GM19463 (cell line): ENCODE measurements at regions not wholly inside any gene's neighbourhood (a gene's known extent, or its start where the extent isn't known, plus 50 kb on each side); places are given as distances from the start of the nearest gene placed in this dataset.

Source experiments
- ATAC-seq: cut with Tn5 transposase; IDR thresholded peaks from one replicate; pipeline ENCODE4 v1.9.1; 2021; ENCODE audit warnings: mild to moderate bottlenecking, moderate library complexity; ENCODE audit not compliant: unreplicated experiment

DNA sequence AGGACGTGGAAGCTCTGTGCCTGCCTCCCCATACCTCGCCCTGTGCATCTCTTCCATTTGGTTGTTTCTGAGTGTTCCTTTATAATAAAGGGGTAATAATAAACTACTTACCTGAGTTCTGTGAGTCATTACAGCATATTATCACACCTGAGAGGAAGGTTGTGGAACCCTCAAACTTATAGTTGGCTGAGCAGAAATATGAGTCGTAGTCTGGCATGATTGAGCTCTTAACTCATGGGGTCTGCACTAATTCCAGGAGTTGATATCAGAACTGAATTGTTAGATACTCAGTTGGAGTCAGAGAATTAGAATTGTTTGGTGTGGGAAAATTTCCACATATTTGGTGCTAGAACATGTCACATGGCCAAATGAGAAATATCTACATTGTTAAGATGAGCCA, 52.4 kb upstream of the HTR2A start:
- no peak for ATAC-seq

DNA sequence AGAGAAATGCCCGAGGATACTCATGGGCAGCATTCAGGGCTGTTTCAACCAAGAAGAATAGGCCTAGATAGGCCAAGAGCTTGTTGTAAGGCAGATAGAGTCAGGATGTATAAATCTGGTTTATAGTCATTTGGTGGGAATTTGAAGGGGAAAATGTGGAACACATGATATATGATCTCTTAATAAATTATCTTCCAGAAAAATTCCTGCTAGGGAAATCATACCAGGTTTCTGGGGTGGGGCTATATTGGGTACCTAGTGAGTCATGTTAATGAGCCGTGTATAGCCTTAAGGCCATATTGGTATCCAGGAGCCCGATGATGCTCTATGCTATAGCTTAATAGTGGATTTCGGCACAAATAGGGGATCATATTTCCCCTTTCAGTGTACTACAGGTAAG, 51.5 kb upstream of the HTR2A start:
- ATAC-seq = no peak

GRCh38 chr13:46947425-46948191, 50.8 kb upstream of the HTR2A start:
- no peak for ATAC-seq
